ENCODE measurements at regions not wholly inside any gene's neighbourhood (a gene's known extent, or its start where the extent isn't known, plus 50 kb on each side); places are given as distances from the start of the nearest gene placed in this dataset.
"Not testable (repeated sequence)": the region's sequence is repeated elsewhere in the genome, so short reads cannot be mapped to it uniquely, and the experiment has no call there.

DNA sequence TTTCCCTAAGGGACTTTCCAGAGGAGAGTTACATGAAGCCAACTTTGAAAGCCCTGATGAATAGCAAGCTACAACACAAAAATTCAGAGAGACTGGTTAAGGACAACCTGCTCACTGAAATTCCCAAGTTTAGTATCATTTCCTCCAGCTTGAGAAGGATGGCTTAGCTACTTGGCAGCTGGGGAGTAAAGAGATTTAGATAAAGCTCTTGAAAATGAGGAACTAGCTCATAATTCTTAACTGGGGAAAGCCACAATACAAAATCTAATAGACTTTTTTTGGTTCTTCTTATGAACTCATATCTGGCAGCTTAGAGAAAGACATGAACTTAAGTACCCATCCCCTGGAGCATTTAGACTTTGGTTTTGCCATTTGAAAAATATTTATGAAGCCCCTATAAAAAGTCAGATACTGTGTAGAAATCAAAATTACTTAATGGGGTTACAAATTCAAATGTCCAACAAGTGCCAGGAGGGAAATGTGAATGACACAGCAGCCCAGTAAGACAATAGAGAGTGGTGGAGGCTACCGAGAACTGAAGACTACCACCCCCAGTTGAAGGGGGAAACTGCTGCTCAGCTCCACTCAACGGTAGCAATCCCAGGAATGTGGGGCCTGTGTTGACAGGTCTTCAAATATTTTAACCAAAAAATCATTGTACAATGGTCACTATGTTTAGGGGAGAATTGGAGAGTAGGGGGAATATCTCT is 79.4 kb upstream of the ADRB2 start:
- no peak overlapping the region for H3K4me3 Mint-ChIP-seq
- no peaks in the 10 kb centered on the region for H3K36me3 Mint-ChIP-seq
- H3K27ac Mint-ChIP-seq, result no peak overlapping the region
- no peaks in the 10 kb centered on the region for H3K4me1 Mint-ChIP-seq (ENCODE audit: unreplicated experiment)
- TF ChIP-seq, protein P1, sequence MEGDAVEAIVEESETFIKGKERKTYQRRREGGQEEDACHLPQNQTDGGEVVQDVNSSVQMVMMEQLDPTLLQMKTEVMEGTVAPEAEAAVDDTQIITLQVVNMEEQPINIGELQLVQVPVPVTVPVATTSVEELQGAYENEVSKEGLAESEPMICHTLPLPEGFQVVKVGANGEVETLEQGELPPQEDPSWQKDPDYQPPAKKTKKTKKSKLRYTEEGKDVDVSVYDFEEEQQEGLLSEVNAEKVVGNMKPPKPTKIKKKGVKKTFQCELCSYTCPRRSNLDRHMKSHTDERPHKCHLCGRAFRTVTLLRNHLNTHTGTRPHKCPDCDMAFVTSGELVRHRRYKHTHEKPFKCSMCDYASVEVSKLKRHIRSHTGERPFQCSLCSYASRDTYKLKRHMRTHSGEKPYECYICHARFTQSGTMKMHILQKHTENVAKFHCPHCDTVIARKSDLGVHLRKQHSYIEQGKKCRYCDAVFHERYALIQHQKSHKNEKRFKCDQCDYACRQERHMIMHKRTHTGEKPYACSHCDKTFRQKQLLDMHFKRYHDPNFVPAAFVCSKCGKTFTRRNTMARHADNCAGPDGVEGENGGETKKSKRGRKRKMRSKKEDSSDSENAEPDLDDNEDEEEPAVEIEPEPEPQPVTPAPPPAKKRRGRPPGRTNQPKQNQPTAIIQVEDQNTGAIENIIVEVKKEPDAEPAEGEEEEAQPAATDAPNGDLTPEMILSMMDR (conservative IDR thresholded peaks at IDR 0.05), result no peak
- H3K9me3 Mint-ChIP-seq, result no peaks in the 10 kb centered on the region
- no peak for DNase-seq (ENCODE audit: extremely low spot score, unreplicated experiment)
- H3K27me3 Mint-ChIP-seq, result peaks cover 6% of the 10 kb centered on the region

- TF ChIP-seq, protein P1 (conservative IDR thresholded peaks at IDR 0.05), result no peak
- no peak overlapping the region for H3K27ac Mint-ChIP-seq
- DNase-seq (ENCODE audit: extremely low spot score, unreplicated experiment), result no peak
- H3K27me3 Mint-ChIP-seq, result peaks cover 6% of the 10 kb centered on the region
- no peaks in the 10 kb centered on the region for H3K9me3 Mint-ChIP-seq
- H3K36me3 Mint-ChIP-seq, result no peaks in the 10 kb centered on the region
- H3K4me3 Mint-ChIP-seq, result no peak overlapping the region
- no peaks in the 10 kb centered on the region for H3K4me1 Mint-ChIP-seq (ENCODE audit: unreplicated experiment)
These were observed 78.9 kb upstream of the ADRB2 start for GRCh38 chr5:148747536-148747906.

GRCh38 chr5:148748702-148749392 is 77.6 kb upstream of the ADRB2 start:
- Mint-ChIP-seq H3K9me3 (no peaks in the 10 kb centered on the region), H3K4me1 (ENCODE audit: unreplicated experiment) (no peaks in the 10 kb centered on the region), H3K27me3 (peaks cover 6% of the 10 kb centered on the region), H3K36me3 (no peaks in the 10 kb centered on the region), H3K27ac (no peak overlapping the region), H3K4me3 (no peak overlapping the region)
- TF ChIP-seq, protein P1 (conservative IDR thresholded peaks at IDR 0.05), result no peak
- no peak for DNase-seq (ENCODE audit: extremely low spot score, unreplicated experiment)

DNA sequence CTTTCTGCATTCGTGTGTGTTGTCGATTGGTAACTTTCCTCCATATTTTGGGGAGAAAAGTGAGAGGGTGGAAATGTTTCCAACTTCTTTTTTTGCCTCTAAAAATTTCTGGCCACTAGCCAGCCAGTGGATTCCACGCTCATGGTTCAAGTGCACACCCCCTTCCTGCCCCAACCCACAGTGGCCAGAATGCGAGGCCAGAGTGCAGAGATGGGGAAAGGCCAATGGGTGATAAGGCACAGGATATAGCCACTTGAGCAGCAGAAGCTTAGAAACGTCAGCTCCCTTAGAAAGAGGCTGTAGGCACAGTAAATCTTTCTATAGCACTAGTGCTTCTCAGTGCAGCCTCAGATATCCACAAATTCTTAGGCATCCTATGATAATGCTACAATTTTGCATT is 75.8 kb upstream of the ADRB2 start:
- TF ChIP-seq, protein P1 (conservative IDR thresholded peaks at IDR 0.05), result no peak
- DNase-seq (ENCODE audit: extremely low spot score, unreplicated experiment), result no peak
- Mint-ChIP-seq H3K4me1 (ENCODE audit: unreplicated experiment) (no peaks in the 10 kb centered on the region), H3K27ac (no peak overlapping the region), H3K4me3 (no peak overlapping the region), H3K9me3 (no peaks in the 10 kb centered on the region), H3K36me3 (no peaks in the 10 kb centered on the region), H3K27me3 (peaks cover 6% of the 10 kb centered on the region)

GRCh38 chr5:148751025-148751424 is 75.4 kb upstream of the ADRB2 start:
- H3K27me3 Mint-ChIP-seq, result peaks cover 6% of the 10 kb centered on the region
- TF ChIP-seq, protein P1 (conservative IDR thresholded peaks at IDR 0.05), result no peak
- no peak overlapping the region for H3K4me3 Mint-ChIP-seq
- no peaks in the 10 kb centered on the region for H3K36me3 Mint-ChIP-seq
- H3K9me3 Mint-ChIP-seq, result peaks cover 3% of the 10 kb centered on the region
- no peak overlapping the region for H3K27ac Mint-ChIP-seq
- no peaks in the 10 kb centered on the region for H3K4me1 Mint-ChIP-seq (ENCODE audit: unreplicated experiment)
- no peak for DNase-seq (ENCODE audit: extremely low spot score, unreplicated experiment)

DNA sequence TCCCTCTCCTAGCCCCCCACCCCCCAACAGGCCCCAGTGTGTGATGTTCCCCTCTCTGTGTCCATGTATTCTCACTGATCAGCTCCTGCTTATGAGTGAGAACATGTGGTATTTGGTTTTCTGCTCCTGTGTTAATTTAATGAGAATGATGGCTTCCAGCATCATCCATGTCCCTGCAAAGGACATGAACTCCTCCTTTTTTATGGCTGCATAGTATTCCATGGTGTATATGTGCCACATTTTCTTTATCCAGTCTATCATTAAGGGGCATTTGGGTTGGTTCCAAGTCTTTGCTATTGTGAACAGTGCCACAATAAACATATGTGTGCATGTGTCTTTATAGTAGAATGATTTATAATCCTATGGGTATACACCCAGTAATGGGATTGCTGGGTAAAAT is 74.0 kb upstream of the ADRB2 start:
- H3K27ac Mint-ChIP-seq; H3K36me3 Mint-ChIP-seq; H3K27me3 Mint-ChIP-seq; H3K9me3 Mint-ChIP-seq; H3K4me3 Mint-ChIP-seq; H3K4me1 Mint-ChIP-seq (ENCODE audit: unreplicated experiment); DNase-seq (ENCODE audit: extremely low spot score, unreplicated experiment): not testable (repeated sequence)
